NCI-H345 (cell line): ENCODE measurements at regions not wholly inside any gene's neighbourhood (a gene's known extent, or its start where the extent isn't known, plus 50 kb on each side); places are given as distances from the start of the nearest gene placed in this dataset.
"Not testable (repeated sequence)": the region's sequence is repeated elsewhere in the genome, so short reads cannot be mapped to it uniquely, and the experiment has no call there.

Experiments
- DNase-seq: peaks from one replicate; lab custom pipeline; 2025; lab: John Stamatoyannopoulos, UW

GRCh38 chr10:33609546-33609945, 275.1 kb upstream of the NRP1 start:
- DNase-seq: no peak

DNA sequence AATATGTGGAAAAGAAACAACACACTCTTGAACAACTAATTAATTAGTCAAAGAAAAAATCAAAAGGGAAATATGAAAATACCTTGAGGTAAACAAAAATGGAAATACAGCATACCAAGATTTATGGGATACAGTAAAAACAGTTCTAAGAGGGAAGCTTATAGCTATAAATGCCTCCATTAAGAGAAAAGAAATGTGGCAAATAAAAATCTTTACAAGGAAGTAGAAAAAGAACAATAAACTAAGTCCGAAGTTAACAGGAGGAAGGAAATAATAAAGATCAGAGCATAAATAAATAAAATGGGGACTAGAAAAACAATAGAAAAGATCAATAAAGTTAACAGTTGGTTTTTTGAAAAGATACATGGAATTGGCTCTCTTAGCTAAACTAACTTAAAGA, 267.8 kb upstream of the NRP1 start:
- DNase-seq: no peak

- DNase-seq: no peak
Measured at GRCh38 chr10:33600381-33600780, 265.9 kb upstream of the NRP1 start.

DNA sequence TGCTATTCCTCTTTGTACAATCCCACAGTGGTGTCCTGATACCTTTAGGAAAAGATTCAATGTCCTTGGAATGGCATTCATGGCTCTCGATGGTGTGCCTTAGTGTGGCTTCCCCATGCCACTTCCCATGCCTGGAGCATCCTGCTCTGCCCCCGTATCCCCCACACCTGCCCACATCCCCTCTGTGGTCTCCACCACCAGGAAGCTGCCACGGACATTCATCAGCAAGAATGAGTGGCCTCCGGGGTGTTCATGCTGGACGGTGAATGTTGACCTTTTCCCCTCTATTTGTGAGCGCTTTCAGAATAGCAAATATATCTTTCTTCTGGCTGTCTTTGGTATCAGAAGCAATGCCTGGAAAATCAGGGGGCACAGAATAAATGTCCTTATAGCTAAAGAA, 262.0 kb upstream of the NRP1 start:
- no peak for DNase-seq

DNA sequence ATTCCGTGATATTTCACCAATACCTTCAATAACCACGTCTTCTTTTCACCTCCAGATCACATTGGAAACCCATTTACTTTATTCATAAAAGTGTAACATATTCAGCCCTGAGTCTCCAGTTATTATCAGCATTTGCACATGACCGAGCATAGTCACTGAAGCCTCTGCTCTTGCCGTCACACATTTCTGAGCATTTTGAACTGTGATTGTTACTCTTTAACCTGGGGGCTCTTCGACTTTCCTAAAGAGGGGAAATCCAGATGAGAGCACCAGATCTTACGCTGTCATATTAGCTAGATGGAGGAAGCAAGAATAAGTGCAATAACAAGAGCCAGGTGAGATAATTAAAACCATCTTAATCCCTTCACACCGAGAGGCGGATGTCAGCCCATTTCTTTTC, 260.0 kb upstream of the NRP1 start:
- no peak for DNase-seq

DNA sequence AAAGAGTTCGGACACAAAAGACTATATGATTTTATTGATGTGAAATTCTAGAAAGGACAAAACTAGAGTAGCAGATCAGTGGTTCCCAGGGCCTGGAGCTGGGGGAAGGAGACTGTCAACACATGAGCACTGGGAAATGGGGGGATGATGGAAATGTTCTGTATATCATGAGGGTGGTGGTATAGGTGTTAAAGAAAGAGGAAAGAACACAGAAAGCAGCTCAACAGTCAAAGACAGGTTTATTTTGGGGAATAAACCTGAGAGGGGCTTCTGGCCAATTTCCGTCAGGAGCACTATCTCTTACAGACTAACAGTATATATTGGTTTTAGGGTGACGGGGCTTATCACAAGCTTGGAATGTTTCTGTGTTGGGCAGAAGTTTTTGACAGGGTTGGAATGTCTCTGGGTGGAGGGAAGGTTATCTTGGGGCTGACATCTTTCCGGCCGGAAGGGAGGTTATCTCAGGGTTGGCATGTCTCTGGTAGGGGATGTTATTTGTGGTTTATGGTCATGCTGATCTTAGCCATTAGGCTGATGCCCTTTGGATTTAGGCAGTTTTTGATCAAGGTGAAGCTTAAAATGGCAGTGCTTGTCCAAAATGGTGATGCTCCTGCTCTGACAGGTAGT, 254.6 kb upstream of the NRP1 start:
- DNase-seq: no peak

DNA sequence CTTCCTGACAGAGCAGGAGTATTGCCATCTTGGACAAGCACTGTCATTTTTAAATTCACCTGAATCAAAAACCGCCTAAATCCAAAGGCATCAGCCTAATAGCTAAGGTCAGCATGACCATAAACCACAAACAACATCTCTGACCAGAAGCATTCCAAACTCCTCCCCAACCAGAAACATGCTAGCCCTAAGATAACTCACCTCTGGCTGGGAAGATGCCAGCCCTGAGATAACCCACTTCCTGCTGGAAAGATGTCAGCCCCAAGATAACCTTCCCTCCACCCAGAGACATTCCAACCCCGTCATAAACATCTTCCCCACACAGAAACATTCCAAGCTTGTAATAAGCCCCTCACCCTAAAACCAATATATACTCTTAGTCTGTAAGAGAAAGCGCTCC, 250.1 kb upstream of the NRP1 start:
- not testable (repeated sequence) for DNase-seq

GRCh38 chr10:33579996-33580395, 245.5 kb upstream of the NRP1 start:
- DNase-seq: peak; percentile 5

DNA sequence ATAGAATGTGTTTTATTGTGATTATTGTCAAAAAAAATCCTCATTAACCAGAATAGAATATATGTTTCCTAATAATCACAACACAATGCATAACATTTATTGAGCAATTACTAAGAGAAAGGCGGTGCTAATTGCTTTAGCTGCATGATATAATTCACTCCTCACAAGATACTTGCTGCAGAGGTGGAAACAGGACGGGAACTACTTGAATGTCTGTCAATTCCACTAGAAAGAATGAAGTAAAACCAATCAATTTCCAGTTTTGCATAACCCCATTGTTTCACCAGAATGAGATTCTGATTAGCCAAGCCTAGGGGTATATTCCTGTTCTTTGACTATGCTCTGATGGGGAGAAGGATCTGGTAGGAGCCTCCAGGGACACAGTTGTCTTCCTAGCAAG, 239.1 kb upstream of the NRP1 start:
- DNase-seq: no peak

DNA sequence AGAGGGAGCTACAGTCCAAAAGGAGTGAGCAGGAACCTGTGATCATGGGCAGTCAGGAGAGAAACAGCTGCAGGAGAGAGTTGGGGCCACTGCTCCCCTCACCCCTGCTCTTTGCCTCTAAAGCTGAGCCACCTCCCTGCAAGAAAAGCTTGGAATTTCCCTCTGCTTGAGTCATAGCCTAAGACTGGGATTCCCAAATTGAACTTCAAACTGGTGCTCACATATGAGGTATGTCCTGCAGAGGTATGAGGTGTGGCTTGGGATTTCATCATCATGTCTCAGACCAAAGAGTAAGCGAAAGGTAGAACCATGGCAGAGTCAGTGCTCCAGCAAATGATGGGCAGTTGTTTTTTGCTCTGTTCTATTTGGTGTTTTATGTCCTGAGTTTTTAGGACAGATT, 237.1 kb upstream of the NRP1 start:
- no peak for DNase-seq

DNA sequence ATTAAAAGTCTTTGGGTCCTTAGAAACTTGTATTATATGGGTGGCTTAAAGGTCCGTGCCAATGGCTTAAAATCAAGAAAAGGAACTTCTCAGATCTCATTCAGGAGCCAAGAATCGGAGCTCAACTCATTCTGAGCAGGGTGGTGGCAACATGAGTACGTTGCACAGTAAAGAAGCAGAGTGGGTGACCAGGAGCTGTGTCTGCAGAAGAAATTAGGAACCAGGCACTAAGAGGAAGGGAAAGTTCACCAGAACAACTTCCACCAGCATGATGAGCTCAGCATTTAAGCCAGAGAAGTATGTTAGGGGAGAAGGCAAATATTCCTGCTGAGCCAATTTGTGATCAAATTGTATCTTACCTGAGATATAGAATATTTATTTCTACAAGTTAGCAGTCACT, 236.0 kb upstream of the NRP1 start:
- DNase-seq: no peak

DNA sequence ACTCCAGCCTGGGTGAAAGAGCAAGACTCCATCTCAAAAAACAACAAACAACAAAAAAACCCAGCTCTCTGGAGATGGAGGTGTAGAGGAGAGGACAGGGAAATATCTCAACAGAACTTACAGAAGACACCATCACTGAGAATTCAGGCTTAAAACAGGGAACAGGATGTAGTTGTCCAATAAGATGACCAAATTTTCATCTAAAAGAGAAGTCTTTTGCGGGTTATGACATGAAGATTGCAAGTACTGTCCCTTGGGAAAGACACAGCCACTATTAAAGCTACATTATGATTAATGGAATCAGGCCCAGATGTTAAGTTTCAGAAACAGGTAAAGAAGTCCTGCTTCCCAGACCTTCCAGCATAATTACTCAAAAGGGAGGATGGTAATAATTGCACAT, 235.2 kb upstream of the NRP1 start:
- DNase-seq: no peak

DNA sequence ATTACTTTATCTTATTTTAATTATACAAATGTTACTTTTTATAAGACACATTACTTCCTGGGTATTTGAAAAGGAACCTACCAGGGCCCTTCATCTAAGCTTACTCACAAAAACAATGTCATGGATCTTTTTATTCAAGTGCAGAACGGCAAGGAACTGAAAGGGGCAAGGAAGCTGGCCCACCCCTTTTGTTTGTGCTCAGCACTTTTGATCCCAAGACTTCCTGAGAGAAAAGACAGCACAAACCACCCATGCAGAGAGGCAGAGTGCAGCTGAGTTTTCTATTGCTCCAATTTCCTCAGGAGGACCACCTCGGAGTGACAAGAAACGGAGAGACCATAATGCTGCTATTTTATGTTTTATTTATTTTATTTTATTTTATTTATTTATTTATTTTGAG, 232.0 kb upstream of the NRP1 start:
- DNase-seq: no peak

DNA sequence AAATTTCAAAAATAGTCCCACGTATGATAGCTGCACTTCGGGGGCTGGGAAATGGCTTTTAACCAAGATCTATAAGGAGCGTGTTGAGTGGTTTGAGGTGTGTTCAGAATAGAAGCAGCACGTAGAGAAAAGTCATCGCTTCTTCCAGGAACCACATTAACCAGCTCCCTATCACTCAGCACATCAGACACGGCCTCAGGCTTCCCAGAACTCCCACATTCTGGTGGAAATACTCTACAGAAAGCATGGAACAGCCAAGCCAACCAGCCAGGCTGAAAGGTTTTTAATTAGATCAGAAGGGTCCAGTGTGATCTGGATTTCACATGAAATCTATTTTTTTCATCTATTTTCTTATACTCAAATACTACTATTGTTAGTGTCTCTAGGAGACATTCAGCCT, 231.5 kb upstream of the NRP1 start:
- no peak for DNase-seq

GRCh38 chr10:33565231-33565630, 230.8 kb upstream of the NRP1 start:
- no peak for DNase-seq

DNA sequence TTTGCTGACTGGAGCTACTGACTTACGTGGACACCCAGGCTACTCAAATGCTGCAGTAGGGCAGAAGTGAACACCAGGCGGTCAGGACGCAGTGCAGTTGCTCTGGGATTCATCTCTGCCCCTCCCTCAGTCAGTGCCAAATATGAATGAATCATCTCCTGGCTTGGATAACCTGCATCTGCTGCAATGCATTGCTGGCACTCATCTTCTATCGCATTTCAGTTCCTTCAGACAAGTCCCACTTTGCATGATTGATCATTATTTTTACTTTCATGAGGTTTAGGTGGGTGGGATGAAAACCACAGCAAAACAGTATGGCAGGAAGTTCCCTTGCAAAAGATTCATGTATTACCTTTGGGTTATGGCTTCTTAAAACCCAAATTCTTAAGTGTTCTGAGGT, 224.6 kb upstream of the NRP1 start:
- no peak for DNase-seq

GRCh38 chr10:33557313-33557712, 222.8 kb upstream of the NRP1 start:
- DNase-seq: no peak

DNA sequence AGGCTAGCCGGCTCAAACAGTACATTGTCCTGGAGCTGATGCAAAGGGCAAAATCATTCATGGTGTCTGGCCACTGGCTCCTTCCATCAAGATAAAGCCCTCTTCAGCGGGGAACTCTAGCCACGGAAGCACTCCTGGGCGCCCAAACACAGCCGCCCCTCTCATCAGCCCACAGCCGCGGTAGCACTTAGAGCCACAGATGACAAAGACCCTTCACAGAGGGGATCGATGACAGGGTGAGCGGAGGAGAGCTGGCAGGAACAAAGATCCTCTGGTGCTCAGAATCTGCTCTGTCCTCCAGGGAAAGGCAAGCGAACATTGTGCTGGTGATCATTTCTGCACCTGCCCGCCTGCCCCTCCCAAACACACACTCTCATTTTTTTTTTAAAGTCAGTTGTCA, 222.2 kb upstream of the NRP1 start:
- DNase-seq: peak; percentile 55

DNA sequence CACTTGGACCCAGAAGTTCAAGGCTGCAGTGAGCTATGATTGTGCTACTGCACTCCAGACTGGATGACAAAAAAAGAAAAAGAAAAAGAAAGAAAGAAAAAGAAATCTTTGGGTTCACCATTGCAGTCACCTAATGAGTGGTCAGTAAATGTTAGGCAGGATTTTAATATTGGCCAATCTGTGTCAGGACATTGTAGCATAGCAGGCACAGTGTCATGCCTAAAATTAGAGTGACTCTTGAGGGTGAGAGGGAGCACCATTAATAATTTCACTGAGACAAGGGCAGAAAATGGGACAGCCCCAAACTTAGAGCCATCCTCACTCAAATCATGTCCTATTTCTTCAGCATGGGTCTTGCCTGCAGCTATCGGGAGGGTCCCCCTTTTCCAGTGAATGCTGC, 221.6 kb upstream of the NRP1 start:
- no peak for DNase-seq

DNA sequence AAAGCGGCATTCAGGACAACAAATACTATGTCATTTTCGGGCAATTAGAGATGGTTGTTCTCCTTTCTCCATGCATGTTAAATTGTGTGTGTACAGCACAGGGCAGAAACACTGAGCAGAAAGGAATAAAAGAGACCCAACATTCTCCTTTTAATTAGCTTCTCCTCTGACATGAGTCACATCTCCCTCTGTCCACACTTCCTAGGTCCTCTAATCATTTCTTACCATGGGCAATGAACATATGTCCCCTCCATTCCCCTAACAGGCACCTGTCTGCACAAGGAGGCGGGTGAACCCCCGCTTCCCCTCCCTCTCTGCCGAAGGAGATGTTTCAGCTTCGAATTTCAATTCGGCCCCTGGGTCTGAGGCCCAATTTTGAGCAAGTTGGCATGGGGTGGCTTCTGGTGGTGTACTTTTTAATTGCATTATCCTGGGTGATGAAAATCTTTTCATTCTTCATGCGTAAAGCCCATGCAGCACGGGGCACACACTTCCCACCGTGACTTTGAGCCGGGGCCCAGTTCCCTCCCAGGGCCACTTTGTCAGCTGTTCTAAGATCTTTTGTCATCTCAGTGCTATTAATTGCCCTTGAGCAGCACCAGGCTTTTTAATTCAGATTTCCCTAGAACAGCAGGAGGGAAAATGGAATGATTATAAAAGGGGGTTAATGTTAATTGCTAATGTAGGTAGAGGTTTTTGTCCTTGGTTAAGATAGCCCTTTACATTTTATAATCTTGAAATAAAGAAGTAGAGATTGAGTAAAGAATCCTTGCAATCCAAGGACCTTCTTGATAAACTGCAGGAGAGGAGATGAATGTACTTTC, 219.5 kb upstream of the NRP1 start:
- DNase-seq: no peak

GRCh38 chr10:33552290-33552689, 217.8 kb upstream of the NRP1 start:
- no peak for DNase-seq

DNA sequence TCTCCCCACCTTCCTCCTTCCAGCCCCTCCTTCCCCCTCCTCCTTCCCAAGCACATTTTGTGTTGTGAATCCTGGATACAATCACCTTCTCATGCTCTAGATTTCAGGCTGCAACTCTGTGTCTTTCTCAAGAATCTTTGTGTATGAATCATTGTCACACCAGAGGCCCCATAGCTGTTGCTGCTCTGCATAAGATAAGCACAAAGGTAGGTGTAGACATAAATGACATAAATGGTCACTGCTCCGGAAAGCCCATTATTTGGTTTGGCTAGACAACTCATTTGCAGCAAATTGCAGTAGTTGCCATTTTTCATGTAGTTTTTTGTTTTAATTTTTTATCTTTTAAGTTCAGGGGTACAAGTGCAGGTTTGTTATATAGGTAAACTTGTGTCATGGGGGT, 216.3 kb upstream of the NRP1 start:
- DNase-seq: no peak

GRCh38 chr10:33547976-33548375, 213.5 kb upstream of the NRP1 start:
- peak; percentile 35 for DNase-seq

DNA sequence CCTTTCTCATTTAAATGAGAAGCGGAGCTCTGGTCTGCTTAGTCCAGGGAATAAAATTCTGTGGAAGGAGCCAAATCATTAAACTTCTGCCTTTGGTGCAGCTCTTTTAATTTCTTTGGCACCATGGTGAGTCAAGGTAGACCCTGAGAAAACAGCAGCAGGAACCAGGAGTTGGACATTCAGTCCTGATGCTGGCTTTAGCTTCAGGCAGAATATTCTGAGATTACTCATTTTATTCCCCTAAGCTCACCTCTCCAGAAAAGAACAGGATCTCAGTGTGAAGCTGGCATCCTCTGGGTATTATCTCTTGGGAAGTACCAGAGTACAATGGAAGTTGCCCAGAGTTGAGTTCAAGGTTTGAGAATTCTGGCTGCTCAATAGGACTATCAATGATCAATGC, 211.6 kb upstream of the NRP1 start:
- no peak for DNase-seq
